ENCODE measurements at regions not wholly inside any gene's neighbourhood (a gene's known extent, or its start where the extent isn't known, plus 50 kb on each side); places are given as distances from the start of the nearest gene placed in this dataset.
"Not testable (repeated sequence)": the region's sequence is repeated elsewhere in the genome, so short reads cannot be mapped to it uniquely, and the experiment has no call there.

- peak overlapping the region; percentile 31 for H3K4me3 ChIP-seq
- H3K36me3 ChIP-seq; ATAC-seq (ENCODE audit: insufficient number of reproducible peaks, low FRiP score, low read depth); H3K27ac ChIP-seq; H3K9me3 ChIP-seq; DNase-seq (ENCODE audit: low spot score); H3K4me1 ChIP-seq (ENCODE audit: control insufficient read depth in 1 of 2, low read depth in 2 of 2); H3K27me3 ChIP-seq (replicated peaks; ENCODE audit: insufficient read depth): not testable (repeated sequence)
- peak; percentile 15 for TF ChIP-seq CTCF (IDR thresholded peaks at IDR 0.05)
Observed at GRCh38 chr22:23433127-23434005, 146.7 kb downstream of the IGLL1 start.

GRCh38 chr22:23432719-23433118 is 147.4 kb downstream of the IGLL1 start:
- H3K4me1 ChIP-seq (ENCODE audit: control insufficient read depth in 1 of 2, low read depth in 2 of 2); H3K9me3 ChIP-seq; DNase-seq (ENCODE audit: low spot score); H3K4me3 ChIP-seq; H3K36me3 ChIP-seq; H3K27me3 ChIP-seq (replicated peaks; ENCODE audit: insufficient read depth); H3K27ac ChIP-seq; ATAC-seq (ENCODE audit: insufficient number of reproducible peaks, low FRiP score, low read depth): not testable (repeated sequence)

- Histone ChIP-seq H3K4me3 (no peak overlapping the region), H3K36me3 (no peaks in the 10 kb centered on the region), H3K27ac (no peak overlapping the region), H3K27me3 (replicated peaks; ENCODE audit: insufficient read depth) (no peaks in the 10 kb centered on the region), H3K9me3 (peaks cover 4% of the 10 kb centered on the region), H3K4me1 (ENCODE audit: control insufficient read depth in 1 of 2, low read depth in 2 of 2) (peaks cover 0 to 4% of the 10 kb centered on the region in 2 donors)
- DNase-seq (ENCODE audit: low spot score) (no peak), ATAC-seq (ENCODE audit: insufficient number of reproducible peaks, low FRiP score, low read depth) (no peak)
- TF ChIP-seq CTCF (IDR thresholded peaks at IDR 0.05) = no peak
Observed at GRCh38 chr22:23431337-23432072, 148.6 kb downstream of the IGLL1 start.

- H3K36me3 ChIP-seq; H3K27ac ChIP-seq; H3K4me3 ChIP-seq; H3K9me3 ChIP-seq; H3K27me3 ChIP-seq (replicated peaks; ENCODE audit: insufficient read depth); H3K4me1 ChIP-seq (ENCODE audit: control insufficient read depth in 1 of 2, low read depth in 2 of 2); ATAC-seq (ENCODE audit: insufficient number of reproducible peaks, low FRiP score, low read depth); DNase-seq (ENCODE audit: low spot score): not testable (repeated sequence)
Observed at GRCh38 chr22:23424551-23425068, 155.5 kb downstream of the IGLL1 start.

- Histone ChIP-seq H3K36me3 (no peaks in the 10 kb centered on the region), H3K4me1 (ENCODE audit: control insufficient read depth in 1 of 2, low read depth in 2 of 2) (no peaks in the 10 kb centered on the region), H3K4me3 (no peak overlapping the region), H3K27me3 (replicated peaks; ENCODE audit: insufficient read depth) (no peaks in the 10 kb centered on the region), H3K9me3 (peaks cover 4% of the 10 kb centered on the region), H3K27ac (no peak overlapping the region)
- DNase-seq (ENCODE audit: low spot score) (no peak), ATAC-seq (ENCODE audit: insufficient number of reproducible peaks, low FRiP score, low read depth) (no peak)
- TF ChIP-seq CTCF (IDR thresholded peaks at IDR 0.05) = no peak
Observed at GRCh38 chr22:23424031-23424430, 156.1 kb downstream of the IGLL1 start.

GRCh38 chr22:23422281-23422680 is 157.8 kb downstream of the IGLL1 start:
- not testable (repeated sequence) for H3K27me3 ChIP-seq (replicated peaks; ENCODE audit: insufficient read depth); H3K9me3 ChIP-seq; DNase-seq (ENCODE audit: low spot score); H3K4me1 ChIP-seq (ENCODE audit: control insufficient read depth in 1 of 2, low read depth in 2 of 2); H3K27ac ChIP-seq; H3K36me3 ChIP-seq; H3K4me3 ChIP-seq; ATAC-seq (ENCODE audit: insufficient number of reproducible peaks, low FRiP score, low read depth)

GRCh38 chr22:23421300-23421699 is 158.8 kb downstream of the IGLL1 start:
- not testable (repeated sequence) for H3K4me1 ChIP-seq (ENCODE audit: control insufficient read depth in 1 of 2, low read depth in 2 of 2); H3K4me3 ChIP-seq; H3K9me3 ChIP-seq; H3K36me3 ChIP-seq; H3K27ac ChIP-seq; H3K27me3 ChIP-seq (replicated peaks; ENCODE audit: insufficient read depth); DNase-seq (ENCODE audit: low spot score); ATAC-seq (ENCODE audit: insufficient number of reproducible peaks, low FRiP score, low read depth)
